ENCODE measurements at regions not wholly inside any gene's neighbourhood (a gene's known extent, or its start where the extent isn't known, plus 50 kb on each side); places are given as distances from the start of the nearest gene placed in this dataset.

DNA sequence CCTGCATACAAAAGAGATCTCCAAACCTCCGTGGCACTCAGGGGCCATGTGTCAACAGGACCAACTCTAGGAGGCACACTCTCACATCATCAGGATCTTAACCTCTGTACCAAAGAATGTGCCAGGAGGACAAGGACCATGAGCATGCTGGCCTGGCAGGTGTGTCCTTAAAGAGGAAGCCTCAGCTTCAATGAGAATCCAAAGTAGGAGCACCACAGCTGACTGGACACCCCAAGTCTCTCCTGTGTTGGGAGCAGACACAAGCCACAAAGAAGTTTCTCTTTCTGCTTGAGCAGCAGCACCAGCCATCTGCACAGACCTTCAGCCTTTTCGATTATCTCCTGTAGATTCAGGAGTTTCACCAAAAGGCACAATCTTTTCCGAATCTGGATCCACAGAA, 1734.5 kb downstream of the TP53TG3F start:
- H3K9me2 ChIP-seq (ENCODE audit: low read depth, low read length), result no peaks in the 10 kb centered on the region
- no peak overlapping the region for H3K4me3 ChIP-seq (ENCODE audit: low read depth, low read length, poor library complexity, severe bottlenecking)
- no peaks in the 10 kb centered on the region for H3K79me2 ChIP-seq (ENCODE audit: insufficient read depth, low read length)
- no peak overlapping the region for H2AFZ ChIP-seq (ENCODE audit: low read length)
- H3K4me2 ChIP-seq (ENCODE audit: low read length), result no peak overlapping the region
- no peaks in the 10 kb centered on the region for H3K4me1 ChIP-seq (ENCODE audit: insufficient read depth, low read length, severe bottlenecking)
- no peaks in the 10 kb centered on the region for H3K9me3 ChIP-seq (ENCODE audit: low read length)
- H3K9ac ChIP-seq (ENCODE audit: low read length), result no peak overlapping the region
- no peaks in the 10 kb centered on the region for H3F3A ChIP-seq (ENCODE audit: insufficient read depth, low read length)
- H3K27me3 ChIP-seq (ENCODE audit: insufficient read depth, low read length), result no peaks in the 10 kb centered on the region
- H3K27ac ChIP-seq (ENCODE audit: low read depth, low read length, poor library complexity, severe bottlenecking), result no peak overlapping the region
- no peaks in the 10 kb centered on the region for H4K20me1 ChIP-seq (ENCODE audit: insufficient read depth, low read length)
- no peaks in the 10 kb centered on the region for H3K36me3 ChIP-seq (ENCODE audit: insufficient read depth, low read length)
- no peak for TF ChIP-seq CTCF (IDR thresholded peaks at IDR 0.05; ENCODE audit: low read length)
- no peak for TF ChIP-seq EZH2 (IDR thresholded peaks at IDR 0.05; ENCODE audit: borderline replicate concordance, low read length)

- H4K20me1 ChIP-seq (ENCODE audit: insufficient read depth, low read length), result no peaks in the 10 kb centered on the region
- TF ChIP-seq EZH2 (IDR thresholded peaks at IDR 0.05; ENCODE audit: borderline replicate concordance, low read length) (no peak), CTCF (IDR thresholded peaks at IDR 0.05; ENCODE audit: low read length) (no peak)
- H3K4me2 ChIP-seq (ENCODE audit: low read length), result no peak overlapping the region
- no peak overlapping the region for H2AFZ ChIP-seq (ENCODE audit: low read length)
- no peaks in the 10 kb centered on the region for H3F3A ChIP-seq (ENCODE audit: insufficient read depth, low read length)
- H3K4me3 ChIP-seq (ENCODE audit: low read depth, low read length, poor library complexity, severe bottlenecking), result no peak overlapping the region
- no peaks in the 10 kb centered on the region for H3K4me1 ChIP-seq (ENCODE audit: insufficient read depth, low read length, severe bottlenecking)
- no peak overlapping the region for H3K9ac ChIP-seq (ENCODE audit: low read length)
- no peaks in the 10 kb centered on the region for H3K36me3 ChIP-seq (ENCODE audit: insufficient read depth, low read length)
- no peaks in the 10 kb centered on the region for H3K27me3 ChIP-seq (ENCODE audit: insufficient read depth, low read length)
- no peaks in the 10 kb centered on the region for H3K9me2 ChIP-seq (ENCODE audit: low read depth, low read length)
- no peaks in the 10 kb centered on the region for H3K9me3 ChIP-seq (ENCODE audit: low read length)
- H3K79me2 ChIP-seq (ENCODE audit: insufficient read depth, low read length), result no peaks in the 10 kb centered on the region
- no peak overlapping the region for H3K27ac ChIP-seq (ENCODE audit: low read depth, low read length, poor library complexity, severe bottlenecking)
Observed at GRCh38 chr16:35194681-35195080, 1735.3 kb downstream of the TP53TG3F start.

DNA sequence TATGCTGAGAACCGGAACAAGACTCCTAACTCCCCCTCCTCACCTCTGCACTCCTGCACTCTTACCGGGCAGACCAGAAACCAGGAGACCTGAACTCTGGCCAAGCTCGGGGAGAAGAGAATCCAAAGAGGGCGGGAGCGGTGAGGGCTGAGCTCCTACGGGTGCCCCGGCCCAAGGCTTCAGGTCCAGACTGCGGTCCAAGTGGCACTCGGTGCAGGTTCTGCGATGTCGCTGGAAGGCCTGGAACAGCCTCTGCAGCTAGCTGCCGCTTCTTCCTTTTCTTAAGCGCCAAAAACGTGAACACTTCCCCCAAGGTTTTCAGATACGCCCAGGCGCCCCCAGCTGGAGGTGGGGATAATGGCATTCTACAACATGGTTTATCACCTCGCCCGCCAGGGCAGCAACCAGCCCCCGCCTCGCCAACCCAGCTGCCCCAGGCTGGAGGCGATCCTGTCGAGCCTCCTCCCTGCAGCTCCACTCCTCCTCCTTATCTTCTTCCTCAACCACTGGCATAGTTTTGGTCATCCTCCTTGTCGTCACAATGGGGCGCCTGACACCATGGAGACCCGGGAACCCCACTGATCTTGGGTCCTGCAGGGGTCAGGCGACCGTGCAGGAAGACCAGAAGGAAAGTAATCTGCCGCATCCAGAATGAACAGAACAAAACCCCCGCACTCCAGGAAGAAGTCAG, 1735.9 kb downstream of the TP53TG3F start:
- no peaks in the 10 kb centered on the region for H3K4me1 ChIP-seq (ENCODE audit: insufficient read depth, low read length, severe bottlenecking)
- H3K9me3 ChIP-seq (ENCODE audit: low read length), result no peaks in the 10 kb centered on the region
- no peak overlapping the region for H3K4me3 ChIP-seq (ENCODE audit: low read depth, low read length, poor library complexity, severe bottlenecking)
- H4K20me1 ChIP-seq (ENCODE audit: insufficient read depth, low read length), result no peaks in the 10 kb centered on the region
- no peak for TF ChIP-seq EZH2 (IDR thresholded peaks at IDR 0.05; ENCODE audit: borderline replicate concordance, low read length)
- peak; percentile 38 for TF ChIP-seq CTCF (IDR thresholded peaks at IDR 0.05; ENCODE audit: low read length)
- H3K27ac ChIP-seq (ENCODE audit: low read depth, low read length, poor library complexity, severe bottlenecking), result no peak overlapping the region
- H3K27me3 ChIP-seq (ENCODE audit: insufficient read depth, low read length), result no peaks in the 10 kb centered on the region
- no peaks in the 10 kb centered on the region for H3K9me2 ChIP-seq (ENCODE audit: low read depth, low read length)
- no peaks in the 10 kb centered on the region for H3K36me3 ChIP-seq (ENCODE audit: insufficient read depth, low read length)
- no peak overlapping the region for H3K4me2 ChIP-seq (ENCODE audit: low read length)
- H3K79me2 ChIP-seq (ENCODE audit: insufficient read depth, low read length), result no peaks in the 10 kb centered on the region
- H3K9ac ChIP-seq (ENCODE audit: low read length), result no peak overlapping the region
- no peaks in the 10 kb centered on the region for H3F3A ChIP-seq (ENCODE audit: insufficient read depth, low read length)
- H2AFZ ChIP-seq (ENCODE audit: low read length), result no peak overlapping the region

All from OCI-LY1 (cell line).